ENCODE measurements at regions not wholly inside any gene's neighbourhood (a gene's known extent, or its start where the extent isn't known, plus 50 kb on each side); places are given as distances from the start of the nearest gene placed in this dataset.

DNA sequence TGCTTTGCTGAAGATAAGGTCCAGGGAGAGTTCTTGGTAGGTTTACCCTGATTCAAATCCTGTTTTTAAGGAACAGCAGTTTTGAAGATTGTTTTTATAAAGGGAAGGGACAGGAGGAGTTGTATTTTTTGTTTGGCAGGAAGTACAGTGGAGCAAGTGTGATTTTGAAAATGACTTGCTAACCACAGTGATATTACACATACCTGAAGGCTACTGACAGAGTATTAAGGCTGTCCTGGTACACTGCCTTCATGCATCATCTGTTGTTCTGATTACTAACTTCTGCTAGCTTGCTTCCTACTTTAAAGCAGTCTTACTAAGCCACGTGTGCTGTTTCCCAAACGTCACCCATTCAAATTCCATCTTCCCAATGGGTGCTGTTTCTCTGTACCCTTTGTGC is 559.5 kb upstream of the SGCD start:
- ChIA-PET POLR2A (no interaction called here), CTCF (no interaction called here)
- Mint-ChIP-seq H3K4me1 (peaks cover 24% of the 10 kb centered on the region), H3K27me3 (ENCODE audit: low read depth) (no peaks in the 10 kb centered on the region; the same call in 1 of the 2 replicates), H3K4me3 (no peak overlapping the region), H3K9me3 (peaks cover under 1% of the 10 kb centered on the region), H3K27ac (no peak overlapping the region), H3K36me3 (no peaks in the 10 kb centered on the region)
- TF ChIP-seq PRDM15 (CRISPR knock-in tag; IDR thresholded peaks at IDR 0.05) (no peak), MXD4 (CRISPR knock-in tag; IDR thresholded peaks at IDR 0.05; ENCODE audit: borderline replicate concordance) (no peak), STAT6 (CRISPR knock-in tag; conservative IDR thresholded peaks at IDR 0.05; ENCODE audit: low read depth) (no peak), ZBTB21 (CRISPR knock-in tag; IDR thresholded peaks at IDR 0.05; ENCODE audit: borderline replicate concordance) (no peak), ZBTB43 (CRISPR knock-in tag; IDR thresholded peaks at IDR 0.05) (no peak), PRRX2 (CRISPR knock-in tag; IDR thresholded peaks at IDR 0.05) (no peak), CBFB (CRISPR knock-in tag; IDR thresholded peaks at IDR 0.05; ENCODE audit: low read depth) (no peak), ZNF232 (CRISPR knock-in tag; IDR thresholded peaks at IDR 0.05) (no peak), EMX1 (CRISPR knock-in tag; IDR thresholded peaks at IDR 0.05) (no peak), MYBL2 (CRISPR knock-in tag; IDR thresholded peaks at IDR 0.05) (no peak), ESRRA (CRISPR knock-in tag; IDR thresholded peaks at IDR 0.05; ENCODE audit: borderline replicate concordance) (no peak), NR2C2 (CRISPR knock-in tag; IDR thresholded peaks at IDR 0.05) (no peak), TP53 (CRISPR knock-in tag; IDR thresholded peaks at IDR 0.05) (no peak), ATF1 (CRISPR knock-in tag; IDR thresholded peaks at IDR 0.05) (no peak), ATF3 (CRISPR knock-in tag; conservative IDR thresholded peaks at IDR 0.05) (no peak), CREB1 (CRISPR knock-in tag; IDR thresholded peaks at IDR 0.05) (no peak)
- TF ChIP-seq, protein P1, sequence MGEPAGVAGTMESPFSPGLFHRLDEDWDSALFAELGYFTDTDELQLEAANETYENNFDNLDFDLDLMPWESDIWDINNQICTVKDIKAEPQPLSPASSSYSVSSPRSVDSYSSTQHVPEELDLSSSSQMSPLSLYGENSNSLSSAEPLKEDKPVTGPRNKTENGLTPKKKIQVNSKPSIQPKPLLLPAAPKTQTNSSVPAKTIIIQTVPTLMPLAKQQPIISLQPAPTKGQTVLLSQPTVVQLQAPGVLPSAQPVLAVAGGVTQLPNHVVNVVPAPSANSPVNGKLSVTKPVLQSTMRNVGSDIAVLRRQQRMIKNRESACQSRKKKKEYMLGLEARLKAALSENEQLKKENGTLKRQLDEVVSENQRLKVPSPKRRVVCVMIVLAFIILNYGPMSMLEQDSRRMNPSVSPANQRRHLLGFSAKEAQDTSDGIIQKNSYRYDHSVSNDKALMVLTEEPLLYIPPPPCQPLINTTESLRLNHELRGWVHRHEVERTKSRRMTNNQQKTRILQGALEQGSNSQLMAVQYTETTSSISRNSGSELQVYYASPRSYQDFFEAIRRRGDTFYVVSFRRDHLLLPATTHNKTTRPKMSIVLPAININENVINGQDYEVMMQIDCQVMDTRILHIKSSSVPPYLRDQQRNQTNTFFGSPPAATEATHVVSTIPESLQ (CRISPR knock-in tag; IDR thresholded peaks at IDR 0.05): no peak
- TF ChIP-seq, protein P2, sequence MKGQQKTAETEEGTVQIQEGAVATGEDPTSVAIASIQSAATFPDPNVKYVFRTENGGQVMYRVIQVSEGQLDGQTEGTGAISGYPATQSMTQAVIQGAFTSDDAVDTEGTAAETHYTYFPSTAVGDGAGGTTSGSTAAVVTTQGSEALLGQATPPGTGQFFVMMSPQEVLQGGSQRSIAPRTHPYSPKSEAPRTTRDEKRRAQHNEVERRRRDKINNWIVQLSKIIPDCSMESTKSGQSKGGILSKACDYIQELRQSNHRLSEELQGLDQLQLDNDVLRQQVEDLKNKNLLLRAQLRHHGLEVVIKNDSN (CRISPR knock-in tag; IDR thresholded peaks at IDR 0.05): no peak
- TF ChIP-seq, protein P3, sequence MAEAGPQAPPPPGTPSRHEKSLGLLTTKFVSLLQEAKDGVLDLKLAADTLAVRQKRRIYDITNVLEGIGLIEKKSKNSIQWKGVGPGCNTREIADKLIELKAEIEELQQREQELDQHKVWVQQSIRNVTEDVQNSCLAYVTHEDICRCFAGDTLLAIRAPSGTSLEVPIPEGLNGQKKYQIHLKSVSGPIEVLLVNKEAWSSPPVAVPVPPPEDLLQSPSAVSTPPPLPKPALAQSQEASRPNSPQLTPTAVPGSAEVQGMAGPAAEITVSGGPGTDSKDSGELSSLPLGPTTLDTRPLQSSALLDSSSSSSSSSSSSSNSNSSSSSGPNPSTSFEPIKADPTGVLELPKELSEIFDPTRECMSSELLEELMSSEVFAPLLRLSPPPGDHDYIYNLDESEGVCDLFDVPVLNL (CRISPR knock-in tag; IDR thresholded peaks at IDR 0.05; ENCODE audit: borderline replicate concordance, low read depth): no peak
- TF ChIP-seq, protein P4, sequence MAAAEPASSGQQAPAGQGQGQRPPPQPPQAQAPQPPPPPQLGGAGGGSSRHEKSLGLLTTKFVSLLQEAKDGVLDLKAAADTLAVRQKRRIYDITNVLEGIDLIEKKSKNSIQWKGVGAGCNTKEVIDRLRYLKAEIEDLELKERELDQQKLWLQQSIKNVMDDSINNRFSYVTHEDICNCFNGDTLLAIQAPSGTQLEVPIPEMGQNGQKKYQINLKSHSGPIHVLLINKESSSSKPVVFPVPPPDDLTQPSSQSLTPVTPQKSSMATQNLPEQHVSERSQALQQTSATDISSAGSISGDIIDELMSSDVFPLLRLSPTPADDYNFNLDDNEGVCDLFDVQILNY (CRISPR knock-in tag; IDR thresholded peaks at IDR 0.05): no peak
- ATAC-seq (no peak), DNase-seq (ENCODE audit: low spot score) (no peak)
